GM19193 (cell line): ENCODE measurements at regions not wholly inside any gene's neighbourhood (a gene's known extent, or its start where the extent isn't known, plus 50 kb on each side); places are given as distances from the start of the nearest gene placed in this dataset.

ENCODE experiments used
- POLR2A ChIP-seq: IDR thresholded peaks from 4 replicates; pipeline ENCODE4 v1.6.1; 2011; ENCODE audit not compliant: insufficient read depth, insufficient read length; ENCODE audit errors: extremely low read depth

DNA sequence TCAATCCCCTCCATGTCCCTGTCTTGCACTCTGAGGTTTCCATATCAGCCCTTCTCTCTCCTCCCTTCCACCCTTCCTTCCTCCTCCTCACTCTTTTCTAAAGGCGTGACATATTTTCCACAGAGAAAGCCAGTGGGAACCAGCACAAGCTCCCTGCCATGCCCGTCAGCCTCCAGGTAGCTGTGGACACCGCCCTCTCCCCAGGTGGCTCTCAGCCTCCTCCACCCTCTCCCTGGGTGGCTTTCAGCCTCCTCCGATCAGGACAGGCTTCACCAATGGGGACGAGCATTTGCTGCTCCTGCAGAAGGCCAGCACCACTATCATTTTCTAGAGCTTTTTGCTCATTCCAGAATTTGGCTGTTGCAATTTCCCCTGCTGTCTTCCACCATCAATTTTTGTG, 236.6 kb downstream of the GADD45G start:
- no peak for TF ChIP-seq POLR2A

- no peak for TF ChIP-seq POLR2A
Observed at GRCh38 chr9:89842267-89842768, 237.5 kb downstream of the GADD45G start.

- TF ChIP-seq POLR2A: no peak
Observed at GRCh38 chr9:89843074-89843473, 238.3 kb downstream of the GADD45G start.

GRCh38 chr9:89843591-89843990, 238.8 kb downstream of the GADD45G start:
- TF ChIP-seq POLR2A: no peak

- no peak for TF ChIP-seq POLR2A
Observed at GRCh38 chr9:89844075-89844474, 239.3 kb downstream of the GADD45G start.

DNA sequence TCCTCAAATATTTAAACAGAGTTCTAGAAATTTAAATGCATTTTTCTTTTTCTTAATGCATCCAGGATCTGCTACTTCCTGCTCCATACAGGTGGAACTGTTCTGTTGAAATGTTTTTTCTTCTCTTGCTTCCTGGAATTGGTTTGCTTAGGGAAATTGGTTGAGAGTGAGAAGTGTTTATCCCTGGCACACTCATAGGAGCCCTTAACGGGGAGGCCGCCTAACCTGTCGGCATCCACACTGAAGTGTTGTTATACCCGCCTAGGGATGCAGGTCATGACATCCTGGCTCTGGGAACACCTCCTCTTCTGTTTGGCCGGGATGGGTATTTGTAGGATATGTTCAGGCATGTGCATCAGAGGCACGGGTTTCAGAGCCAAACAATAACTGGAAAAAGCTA, 239.7 kb downstream of the GADD45G start:
- no peak for TF ChIP-seq POLR2A

DNA sequence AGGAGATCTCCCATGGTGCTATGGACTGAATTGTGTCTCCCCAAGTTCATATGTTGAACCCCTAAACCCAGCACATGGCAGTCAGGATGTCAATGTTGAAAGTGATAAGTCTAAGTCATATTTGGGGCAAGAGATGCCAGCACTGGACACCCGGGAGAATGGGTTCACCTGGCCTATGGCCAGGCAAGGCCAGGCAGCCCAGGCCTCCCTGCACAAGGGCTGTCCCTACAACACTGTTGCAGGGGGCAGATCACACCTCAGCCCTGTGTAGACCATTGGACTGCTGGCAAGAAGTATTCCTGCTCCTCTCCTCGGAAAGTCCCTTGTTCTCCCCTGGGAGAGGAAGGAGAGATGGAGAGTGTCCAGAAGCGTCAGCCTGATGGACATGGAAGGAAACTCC, 240.5 kb downstream of the GADD45G start:
- TF ChIP-seq POLR2A: no peak

GRCh38 chr9:89845862-89846261, 241.1 kb downstream of the GADD45G start:
- no peak for TF ChIP-seq POLR2A

GRCh38 chr9:89848060-89849040, 243.5 kb downstream of the GADD45G start:
- no peak for TF ChIP-seq POLR2A

DNA sequence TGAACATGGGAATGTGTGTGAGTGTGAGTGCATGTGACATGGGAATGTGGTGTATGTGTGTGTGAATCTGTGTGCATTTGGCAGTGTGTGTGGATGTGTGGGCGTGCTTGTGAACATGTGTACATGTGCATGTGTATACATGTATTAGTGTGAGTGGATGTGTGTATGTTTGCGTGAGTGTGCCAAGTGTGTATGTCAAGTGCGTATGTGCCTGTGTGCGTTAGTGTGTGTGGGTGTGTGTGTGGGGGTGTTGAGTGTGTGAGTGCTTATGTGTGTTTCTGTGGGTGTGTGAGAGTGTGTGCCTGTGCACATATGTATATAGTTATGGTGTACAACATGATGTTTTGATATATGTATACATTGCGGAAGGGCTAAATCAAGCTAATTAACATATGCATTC, 244.3 kb downstream of the GADD45G start:
- no peak for TF ChIP-seq POLR2A

- TF ChIP-seq POLR2A: no peak
Observed at GRCh38 chr9:89850153-89850552, 245.3 kb downstream of the GADD45G start.

- TF ChIP-seq POLR2A: no peak
Observed at GRCh38 chr9:89850631-89851325, 246.0 kb downstream of the GADD45G start.

- TF ChIP-seq POLR2A: no peak
Observed at GRCh38 chr9:89853161-89853560, 248.3 kb downstream of the GADD45G start.

GRCh38 chr9:89853931-89854330, 249.1 kb downstream of the GADD45G start:
- TF ChIP-seq POLR2A: no peak

DNA sequence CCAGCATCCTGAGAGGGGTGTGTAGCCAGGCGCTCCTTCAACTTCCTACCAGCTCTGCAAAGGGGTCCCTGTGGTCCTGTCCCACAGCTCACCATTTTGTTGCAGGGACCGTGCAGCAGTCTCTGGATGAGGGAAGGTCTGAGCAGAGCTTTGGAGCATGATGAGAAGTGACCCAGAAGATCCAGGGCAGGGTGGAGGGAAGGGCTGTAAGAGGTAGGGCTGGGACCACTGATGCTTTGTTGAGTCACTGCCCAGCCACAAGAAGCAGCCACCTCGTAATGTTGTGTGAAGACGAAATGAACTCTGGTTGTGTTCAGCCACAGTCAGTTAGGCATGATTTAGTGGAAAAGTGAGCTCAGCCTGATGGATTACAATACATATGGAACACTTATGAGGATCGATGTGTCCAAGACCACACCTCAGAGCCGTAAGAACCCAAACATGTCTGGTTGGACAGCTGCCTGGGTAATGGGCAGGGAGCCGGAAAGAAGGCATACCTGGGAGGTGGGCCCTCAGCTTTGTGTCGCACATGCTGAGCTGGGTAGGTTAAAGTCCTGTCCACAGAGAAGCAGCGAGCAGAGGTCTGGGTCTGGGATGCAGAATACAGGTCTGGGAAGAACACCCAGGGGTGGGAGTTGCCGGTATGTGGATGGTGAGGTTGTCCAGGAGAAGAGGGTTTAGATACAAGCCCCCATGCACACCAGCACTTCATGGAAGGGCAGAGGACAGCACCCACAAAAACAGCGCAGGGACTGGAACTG, 250.1 kb downstream of the GADD45G start:
- no peak for TF ChIP-seq POLR2A
